Glomerular endothelial cell (primary cell): ENCODE measurements at regions not wholly inside any gene's neighbourhood (a gene's known extent, or its start where the extent isn't known, plus 50 kb on each side); places are given as distances from the start of the nearest gene placed in this dataset.

Experiments used
- DNase-seq: peaks from one replicate; pipeline ENCODE4 v3.0.0-alpha.2; 2011; ENCODE audit warnings: low read depth, low spot score; ENCODE audit errors: extremely low read depth

DNA sequence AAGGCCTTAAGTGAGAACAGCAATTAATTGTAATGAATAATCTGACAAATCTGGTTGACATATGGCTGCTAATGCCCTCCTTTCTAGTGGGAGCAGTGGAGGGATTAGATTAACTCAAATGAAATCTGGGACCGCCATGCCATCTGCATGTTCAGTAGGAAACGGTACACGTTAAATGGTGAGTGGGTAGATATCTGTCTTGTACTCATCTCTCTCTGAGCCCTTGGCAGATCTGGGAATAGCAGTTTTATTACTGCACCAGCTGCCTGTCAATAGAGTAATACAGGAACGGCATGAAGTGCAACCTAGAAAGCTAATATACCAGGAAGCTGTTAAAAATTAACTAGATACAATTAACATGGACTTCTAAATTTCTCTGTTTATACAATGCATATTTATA, 258.8 kb downstream of the GPD2 start:
- no peak for DNase-seq

- no peak for DNase-seq
These were observed 259.4 kb downstream of the GPD2 start for GRCh38 chr2:156695595-156695994.

- no peak for DNase-seq
These were observed 261.7 kb downstream of the GPD2 start for GRCh38 chr2:156697906-156698305.

- no peak for DNase-seq
These were observed 264.5 kb downstream of the GPD2 start for GRCh38 chr2:156700681-156701080.

- DNase-seq: no peak
These were observed 266.4 kb downstream of the GPD2 start for GRCh38 chr2:156702541-156702940.

DNA sequence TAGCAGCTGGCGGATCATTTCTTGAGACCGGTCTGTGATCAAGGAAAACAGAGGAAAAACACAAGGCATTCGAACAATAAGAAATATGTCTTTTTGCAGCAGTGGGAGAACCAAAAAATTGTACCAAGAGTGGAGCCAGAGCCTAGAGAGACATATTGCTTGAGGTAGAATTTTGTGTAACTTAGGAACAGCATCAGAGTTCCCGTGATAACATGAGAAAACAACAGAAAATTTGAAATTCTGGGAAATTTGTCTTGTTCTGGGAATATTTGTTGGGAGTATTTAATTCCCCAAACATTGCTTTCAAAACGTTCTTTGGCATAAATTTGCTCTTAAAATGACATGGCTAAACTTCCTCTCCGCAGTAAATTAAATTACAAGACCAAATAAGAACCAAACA, 267.5 kb downstream of the GPD2 start:
- no peak for DNase-seq

DNA sequence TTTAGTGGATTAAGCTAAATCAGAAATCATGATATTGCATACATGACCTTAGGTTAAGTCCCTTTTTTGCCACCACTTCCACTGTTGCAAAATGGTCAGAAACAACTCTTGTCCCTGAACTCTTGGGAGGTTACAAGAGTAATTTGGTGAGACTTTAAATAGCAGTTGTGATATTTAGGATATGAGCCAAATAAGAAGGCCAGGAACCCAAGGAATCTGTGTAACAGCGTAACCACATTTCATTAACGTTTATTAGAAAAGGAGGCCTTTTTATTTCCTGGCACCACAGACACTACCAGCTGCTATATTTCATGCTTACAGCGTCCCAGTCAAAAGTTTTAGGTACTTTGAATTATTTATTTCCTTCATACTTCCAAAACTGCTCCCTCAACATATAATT, 268.0 kb downstream of the GPD2 start:
- no peak for DNase-seq

DNA sequence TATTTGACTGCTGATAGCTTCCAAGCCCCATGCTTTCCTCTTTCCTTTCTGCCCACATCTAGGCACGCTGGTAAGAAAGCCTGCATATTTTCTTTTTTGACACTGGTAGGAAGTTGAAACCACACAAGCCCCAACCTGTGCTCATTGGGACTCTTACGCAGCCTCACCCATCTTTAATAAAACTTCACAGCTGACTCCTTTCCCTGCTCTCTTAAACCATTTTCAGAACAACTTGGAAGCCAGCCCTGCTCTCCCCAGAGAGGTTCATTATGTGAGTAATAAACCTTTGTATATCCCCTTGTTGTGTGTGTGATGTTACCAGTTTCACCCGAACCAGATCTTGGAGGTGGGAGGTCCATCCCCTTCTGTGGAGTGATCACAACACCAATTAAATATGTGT, 268.4 kb downstream of the GPD2 start:
- no peak for DNase-seq

DNA sequence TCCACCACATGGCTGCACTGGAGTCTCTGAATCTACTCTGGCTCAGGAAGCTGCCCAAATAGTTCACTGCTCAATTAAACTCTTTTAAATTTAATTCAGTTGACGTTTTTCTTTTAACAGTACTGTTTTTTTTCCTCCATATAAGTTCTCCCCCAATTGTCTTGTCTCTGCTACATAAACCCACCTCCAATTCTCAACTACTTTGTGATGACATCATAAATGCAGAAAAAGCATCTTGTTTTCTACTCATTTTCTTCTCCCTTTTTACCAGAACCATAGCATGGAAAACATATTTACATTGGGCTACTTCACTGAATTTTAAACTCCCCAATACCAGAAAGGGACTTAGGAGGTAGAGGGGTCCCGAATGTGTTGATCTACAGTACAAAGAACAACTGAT, 270.4 kb downstream of the GPD2 start:
- DNase-seq: no peak

DNA sequence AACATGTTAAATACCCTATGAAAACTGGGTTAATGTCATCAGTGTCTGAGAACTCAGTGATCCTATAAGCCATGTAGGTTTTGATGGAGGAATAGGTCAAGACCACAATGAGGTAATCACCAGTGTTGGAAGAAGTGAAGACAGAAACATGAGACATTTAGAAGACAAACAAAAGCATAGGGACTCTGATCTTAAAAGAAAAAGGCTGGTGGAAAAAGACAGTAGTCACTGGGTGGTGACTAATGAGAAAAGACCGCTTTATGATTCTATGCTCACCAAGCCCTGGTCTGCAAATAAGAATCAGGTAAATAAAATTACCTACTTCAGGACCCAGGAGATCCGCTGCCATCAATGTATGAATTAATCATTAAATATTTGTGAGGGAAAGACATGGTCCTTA, 271.9 kb downstream of the GPD2 start:
- DNase-seq: no peak

DNA sequence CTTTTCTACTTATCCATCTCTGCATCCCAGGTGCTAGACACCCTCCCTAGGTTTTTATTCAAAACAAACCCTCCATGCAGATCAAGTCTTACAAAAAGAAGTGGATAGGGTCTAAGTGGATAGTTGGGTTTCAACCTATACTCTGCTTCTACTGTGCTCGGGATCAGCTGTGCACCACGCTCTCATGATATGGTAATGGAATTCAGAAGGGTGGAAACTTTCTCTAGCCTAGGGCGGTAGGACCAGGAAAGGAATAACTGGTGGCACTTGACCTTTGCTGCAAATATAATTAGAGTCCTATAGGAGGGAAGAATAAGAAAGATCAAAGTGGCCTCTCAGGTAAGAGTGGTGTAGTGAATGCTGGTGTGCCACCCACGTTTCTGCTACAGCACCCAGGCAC, 272.9 kb downstream of the GPD2 start:
- no peak for DNase-seq

- DNase-seq: no peak
These were observed 282.9 kb downstream of the GPD2 start for GRCh38 chr2:156719036-156719435.

- no peak for DNase-seq
These were observed 291.7 kb downstream of the GPD2 start for GRCh38 chr2:156727867-156728266.

GRCh38 chr2:156728328-156728727, 292.1 kb downstream of the GPD2 start:
- no peak for DNase-seq

- no peak for DNase-seq
These were observed 295.3 kb downstream of the GPD2 start for GRCh38 chr2:156731506-156731905.

- DNase-seq: no peak
These were observed 300.8 kb downstream of the GPD2 start for GRCh38 chr2:156736950-156737349.

DNA sequence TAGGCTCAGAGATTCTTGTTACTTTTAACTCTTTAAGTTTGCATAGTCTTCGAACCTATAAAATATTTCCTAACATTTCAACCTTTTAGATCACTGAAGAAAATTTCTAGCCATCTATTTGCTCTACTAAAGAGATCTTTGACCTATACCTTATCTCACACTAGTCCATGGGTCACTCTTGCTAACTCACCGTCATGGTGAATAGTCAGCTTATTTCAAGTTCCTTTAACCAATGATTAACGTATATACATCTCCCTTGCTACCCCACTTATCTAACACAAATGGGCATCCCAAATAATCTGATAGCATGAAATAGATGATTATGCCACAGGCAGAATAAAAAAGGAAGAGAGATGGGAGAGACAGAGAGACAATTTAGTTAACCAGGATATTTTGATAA, 303.1 kb downstream of the GPD2 start:
- DNase-seq: no peak

GRCh38 chr2:156745619-156746018, 309.4 kb downstream of the GPD2 start:
- DNase-seq: no peak

GRCh38 chr2:156748221-156748620, 312.0 kb downstream of the GPD2 start:
- DNase-seq: no peak

DNA sequence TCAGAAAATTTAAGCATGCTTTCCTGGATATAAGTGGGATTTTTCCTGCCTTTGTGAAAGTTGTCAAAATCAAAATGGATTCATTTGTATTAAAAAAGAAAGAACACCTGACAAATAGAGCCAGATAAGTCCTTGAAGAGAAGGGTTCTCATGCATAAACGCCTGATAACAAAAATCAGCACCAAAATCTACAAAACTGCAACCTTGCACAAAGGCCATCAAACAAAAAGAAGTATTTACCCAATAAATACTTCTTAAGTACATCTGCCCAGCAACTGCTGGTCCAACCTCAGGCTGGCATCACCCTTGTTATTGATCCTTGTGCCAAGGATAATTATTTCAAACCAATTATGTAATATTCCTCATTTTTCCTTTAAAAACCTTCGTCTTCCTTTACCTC, 315.9 kb downstream of the GPD2 start:
- no peak for DNase-seq

DNA sequence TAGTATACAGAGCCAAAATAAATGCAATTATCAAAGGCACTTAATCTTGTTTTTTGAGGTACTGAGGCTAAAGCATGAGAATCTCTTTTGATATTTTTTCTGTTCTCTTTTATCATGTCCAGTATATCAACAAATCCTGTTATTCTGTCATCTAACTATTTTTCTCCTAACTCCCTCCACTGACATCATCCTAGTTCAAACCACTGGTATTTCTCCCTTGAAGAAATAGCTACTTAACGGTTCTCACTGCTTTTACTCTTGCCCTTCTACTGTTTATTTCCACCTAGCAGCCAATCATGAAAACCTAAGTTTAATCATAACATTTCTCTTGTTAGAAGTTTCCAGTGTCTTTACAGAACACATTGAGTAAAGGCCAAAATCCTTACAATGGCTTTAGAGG, 317.6 kb downstream of the GPD2 start:
- DNase-seq: no peak

- no peak for DNase-seq
These were observed 320.3 kb downstream of the GPD2 start for GRCh38 chr2:156756516-156756915.

DNA sequence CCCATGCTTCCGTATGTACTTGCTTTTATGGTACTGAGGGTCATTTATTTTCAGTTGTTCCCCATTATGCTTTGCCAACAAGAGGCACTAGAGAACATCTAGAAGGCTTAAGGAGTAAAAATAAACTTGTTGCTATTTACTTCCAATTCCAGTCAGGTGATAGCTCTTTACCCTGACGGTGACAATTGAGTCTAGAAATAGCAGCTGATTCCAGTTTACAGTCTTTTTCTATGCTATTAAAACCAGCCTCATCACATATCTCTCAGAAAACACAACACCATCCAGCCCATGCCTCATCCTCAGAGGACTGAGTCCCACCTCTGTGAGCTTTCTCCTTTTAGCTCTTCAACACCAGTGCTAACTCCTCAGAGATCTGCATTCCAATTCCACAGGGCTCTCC, 327.0 kb downstream of the GPD2 start:
- DNase-seq: no peak

DNA sequence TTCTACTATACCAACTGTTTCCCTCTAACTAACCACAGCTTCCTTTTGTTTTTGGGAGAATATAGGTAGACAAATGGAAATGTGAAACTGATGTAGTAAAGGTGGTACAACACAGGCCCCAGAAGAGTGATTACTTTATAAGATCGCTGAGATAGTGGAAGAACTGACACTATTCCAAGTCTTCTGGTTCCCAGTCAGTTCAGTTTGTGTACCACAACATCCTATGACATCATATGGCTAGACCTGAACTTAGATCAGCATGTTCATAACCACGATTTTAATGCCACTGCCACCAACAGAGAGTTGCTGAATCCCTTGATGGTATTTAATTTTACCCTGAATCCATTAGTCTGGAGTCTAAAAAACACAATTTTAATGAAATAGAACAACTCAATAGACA, 328.9 kb downstream of the GPD2 start:
- no peak for DNase-seq
